Left lung (tissue), 4 donors: ENCODE measurements at regions not wholly inside any gene's neighbourhood (a gene's known extent, or its start where the extent isn't known, plus 50 kb on each side); places are given as distances from the start of the nearest gene placed in this dataset.

Experiments used
- ATAC-seq: fragments of 200-7000 bp; cut with Tn5 transposase; one replicate; pipeline ENCODE4 v1.9.1; 2020; ENCODE audit warnings: moderate library complexity
- DNase-seq, 4 donors: peaks; one replicate each; pipeline ENCODE4 v3.0.0-alpha.2; 2013 to 2020
- H3K27ac ChIP-seq, 2 donors: fragments of 200-600 bp; sonication (generic) in 1 of 2; one replicate each; pipeline versions ENCODE4 v1.5.0 to v1.8.0; 2020 to 2021
- H3K27me3 ChIP-seq, 2 donors: fragments of 200-600 bp; sonication (generic) in 1 of 2; one replicate each; pipeline versions ENCODE4 v1.5.0 to v1.8.0; 2020 to 2021
- H3K36me3 ChIP-seq, 2 donors: fragments of 200-600 bp; sonication (generic) in 1 of 2; one replicate each; pipeline versions ENCODE4 v1.5.0 to v1.8.0; 2020 to 2021
- H3K4me1 ChIP-seq, 2 donors: fragments of 200-600 bp; one replicate each; pipeline ENCODE4 v1.8.0; 2021
- H3K4me3 ChIP-seq, 2 donors: fragments of 200-600 bp; sonication (generic) in 1 of 2; one replicate each; pipeline versions ENCODE4 v1.5.0 to v1.8.0; 2020 to 2021; ENCODE audit warnings: mild to moderate bottlenecking in 1 of 2
- H3K9me3 ChIP-seq, 2 donors: fragments of 200-600 bp; sonication (generic) in 1 of 2; one replicate each; pipeline versions ENCODE4 v1.5.0 to v1.8.0; 2020 to 2021
- intact Hi-C, 2 donors: fragments of 100-400 bp; cut with DNase I; formaldehyde crosslinking; loops; one replicate each; pipeline versions ENCODE4 v1.11.2 to v1.14.2; 2022
- TF ChIP-seq, protein P1 (sequence below), 2 donors: fragments of 200-600 bp; sonication (generic) in 1 of 2; IDR thresholded peaks; one replicate each; pipeline versions ENCODE4 v1.5.0 to v1.8.0; 2021; ENCODE audit warnings: antibody characterized with exemption in 2 of 2
- donor health status: DM: no; HTN: yes; CAD: no.
- donor health status: DM: no; HTN: no; CAD: no.

DNA sequence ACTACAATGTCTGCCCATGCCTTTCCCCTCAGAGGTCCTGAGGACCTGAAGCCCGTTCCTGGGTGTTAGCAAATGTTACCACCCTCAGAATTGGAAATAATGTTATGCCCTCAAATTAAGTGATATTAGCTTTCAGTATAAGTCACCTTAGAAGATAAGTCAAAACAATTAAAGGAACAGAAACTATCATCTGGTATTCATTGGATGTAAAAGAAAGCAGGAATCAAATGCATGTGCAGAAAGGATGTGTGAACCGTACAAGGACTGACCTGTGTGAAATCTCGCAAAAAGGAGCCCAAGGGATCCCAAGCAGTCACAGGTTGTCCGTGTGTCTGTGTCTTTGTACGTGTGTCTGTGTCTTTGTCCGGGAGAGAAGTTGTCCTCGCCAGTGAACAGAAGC is 51.6 kb upstream of the TAB2 start:
- H3K4me3 ChIP-seq: no peak overlapping the region
- H3K9me3 ChIP-seq: no peaks in the 10 kb centered on the region
- no peak for ATAC-seq
- H3K36me3 ChIP-seq: no peaks in the 10 kb centered on the region
- DNase-seq: no peak
- intact Hi-C loops: no loop called here
- TF ChIP-seq, protein P1, sequence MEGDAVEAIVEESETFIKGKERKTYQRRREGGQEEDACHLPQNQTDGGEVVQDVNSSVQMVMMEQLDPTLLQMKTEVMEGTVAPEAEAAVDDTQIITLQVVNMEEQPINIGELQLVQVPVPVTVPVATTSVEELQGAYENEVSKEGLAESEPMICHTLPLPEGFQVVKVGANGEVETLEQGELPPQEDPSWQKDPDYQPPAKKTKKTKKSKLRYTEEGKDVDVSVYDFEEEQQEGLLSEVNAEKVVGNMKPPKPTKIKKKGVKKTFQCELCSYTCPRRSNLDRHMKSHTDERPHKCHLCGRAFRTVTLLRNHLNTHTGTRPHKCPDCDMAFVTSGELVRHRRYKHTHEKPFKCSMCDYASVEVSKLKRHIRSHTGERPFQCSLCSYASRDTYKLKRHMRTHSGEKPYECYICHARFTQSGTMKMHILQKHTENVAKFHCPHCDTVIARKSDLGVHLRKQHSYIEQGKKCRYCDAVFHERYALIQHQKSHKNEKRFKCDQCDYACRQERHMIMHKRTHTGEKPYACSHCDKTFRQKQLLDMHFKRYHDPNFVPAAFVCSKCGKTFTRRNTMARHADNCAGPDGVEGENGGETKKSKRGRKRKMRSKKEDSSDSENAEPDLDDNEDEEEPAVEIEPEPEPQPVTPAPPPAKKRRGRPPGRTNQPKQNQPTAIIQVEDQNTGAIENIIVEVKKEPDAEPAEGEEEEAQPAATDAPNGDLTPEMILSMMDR (IDR thresholded peaks at IDR 0.05): no peak
- H3K27me3 ChIP-seq: no peaks in the 10 kb centered on the region
- H3K4me1 ChIP-seq: peaks cover 0 to 25% of the 10 kb centered on the region in 2 donors
- H3K27ac ChIP-seq: no peak overlapping the region

DNA sequence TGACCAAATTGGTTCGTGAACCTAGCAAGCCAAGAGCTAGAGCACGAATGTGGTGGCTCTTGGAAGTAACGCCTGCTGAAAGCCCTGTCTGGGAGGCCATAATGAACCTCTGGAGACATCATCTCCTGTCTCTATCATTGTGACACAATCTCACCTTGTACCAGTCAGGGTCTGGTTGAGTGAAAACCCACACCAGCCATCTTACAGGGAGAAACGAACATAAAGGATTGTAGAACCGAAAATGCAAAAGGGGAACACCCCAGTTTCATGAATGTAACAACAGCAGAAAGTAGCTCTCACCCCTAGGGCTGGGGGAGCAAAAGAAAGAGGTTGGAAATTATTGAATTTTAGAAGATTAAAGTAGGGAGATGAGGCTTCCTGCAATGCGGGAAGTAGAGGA is 50.9 kb upstream of the TAB2 start:
- TF ChIP-seq, protein P1 (IDR thresholded peaks at IDR 0.05): no peak
- ATAC-seq (no peak), DNase-seq (no peak)
- no peaks in the 10 kb centered on the region for H3K36me3 ChIP-seq
- no peaks in the 10 kb centered on the region for H3K9me3 ChIP-seq
- H3K4me3 ChIP-seq: no peak overlapping the region
- no peak overlapping the region for H3K27ac ChIP-seq
- no peaks in the 10 kb centered on the region for H3K27me3 ChIP-seq
- peaks cover 0 to 31% of the 10 kb centered on the region in 2 donors for H3K4me1 ChIP-seq
- intact Hi-C loops: no loop called here

DNA sequence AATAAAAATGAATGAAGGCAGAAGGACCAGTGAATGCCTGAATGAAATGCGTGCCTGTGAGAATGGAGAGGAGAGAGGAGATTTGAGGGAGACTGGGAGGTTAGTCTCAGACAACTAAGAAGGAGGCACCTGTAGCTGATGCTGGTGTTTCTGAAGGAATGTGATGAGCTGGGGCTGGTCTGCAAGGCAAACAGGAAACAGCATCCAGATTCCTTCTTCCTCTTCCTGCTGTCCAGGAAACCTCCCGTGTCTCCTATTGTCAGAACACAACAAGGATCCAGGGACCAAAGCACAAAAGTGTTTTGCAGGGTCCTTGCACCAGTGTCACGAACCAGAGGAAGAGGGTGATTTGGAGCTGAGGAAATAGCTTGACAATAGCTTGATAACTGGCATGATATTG is 50.4 kb upstream of the TAB2 start:
- TF ChIP-seq, protein P1 (IDR thresholded peaks at IDR 0.05): no peak
- DNase-seq (no peak), ATAC-seq (no peak)
- intact Hi-C loops: no loop called here
- Histone ChIP-seq H3K27me3 (no peaks in the 10 kb centered on the region), H3K27ac (no peak overlapping the region), H3K36me3 (no peaks in the 10 kb centered on the region), H3K4me1 (peaks cover 0 to 31% of the 10 kb centered on the region in 2 donors), H3K9me3 (no peaks in the 10 kb centered on the region), H3K4me3 (no peak overlapping the region)

DNA sequence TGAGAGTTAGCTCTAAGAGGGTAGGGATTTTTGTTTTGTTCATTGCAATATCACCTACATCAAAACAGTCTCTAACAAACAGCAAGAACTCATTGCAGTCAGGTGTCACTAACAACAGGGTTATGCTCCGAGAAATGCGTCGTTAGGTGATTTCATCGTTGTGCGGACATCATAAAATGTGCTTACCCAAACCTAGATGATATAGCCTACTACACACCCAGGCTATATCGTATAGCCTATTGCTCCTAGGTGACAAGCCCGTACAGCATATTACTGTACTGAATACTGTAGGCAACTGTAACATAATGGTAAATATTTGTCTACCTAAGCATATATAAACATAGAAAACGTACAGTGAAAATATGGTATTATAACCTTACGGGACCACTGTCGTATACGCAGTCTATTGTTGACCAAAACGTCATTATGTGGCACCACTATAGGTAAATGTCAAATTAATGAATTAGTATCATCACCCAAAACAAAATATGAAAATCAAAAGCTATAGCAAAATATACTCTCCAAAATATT is 49.9 kb upstream of the TAB2 start:
- Histone ChIP-seq H3K36me3 (no peaks in the 10 kb centered on the region), H3K4me1 (peaks cover 0 to 36% of the 10 kb centered on the region in 2 donors), H3K27me3 (no peaks in the 10 kb centered on the region), H3K9me3 (peaks cover 0 to 2% of the 10 kb centered on the region in 2 donors), H3K27ac (no peak overlapping the region), H3K4me3 (no peak overlapping the region)
- TF ChIP-seq, protein P1 (IDR thresholded peaks at IDR 0.05): no peak
- ATAC-seq (no peak), DNase-seq (no peak)
- intact Hi-C loops: no loop called here
